ENCODE measurements at regions not wholly inside any gene's neighbourhood (a gene's known extent, or its start where the extent isn't known, plus 50 kb on each side); places are given as distances from the start of the nearest gene placed in this dataset.

DNA sequence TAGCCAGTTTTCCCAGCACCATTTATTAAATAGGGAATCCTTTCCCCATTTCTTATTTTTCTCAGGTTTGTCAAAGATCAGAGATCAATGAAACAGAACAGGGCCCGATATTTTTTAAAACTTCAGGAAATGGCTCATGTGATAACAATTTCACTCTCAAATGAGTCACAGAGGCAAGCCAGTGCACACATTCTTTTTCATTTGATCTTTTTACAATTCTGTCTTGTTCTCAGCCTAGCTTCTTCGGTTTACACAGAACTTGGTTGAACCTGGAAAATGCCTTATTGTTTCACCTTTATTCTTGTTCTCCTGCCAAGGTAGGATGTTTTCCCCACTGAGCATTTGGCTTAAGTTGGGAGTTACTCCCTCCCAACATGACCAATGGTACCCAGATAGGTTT, 258.9 kb downstream of the COL12A1 start:
- TF ChIP-seq, protein P1, sequence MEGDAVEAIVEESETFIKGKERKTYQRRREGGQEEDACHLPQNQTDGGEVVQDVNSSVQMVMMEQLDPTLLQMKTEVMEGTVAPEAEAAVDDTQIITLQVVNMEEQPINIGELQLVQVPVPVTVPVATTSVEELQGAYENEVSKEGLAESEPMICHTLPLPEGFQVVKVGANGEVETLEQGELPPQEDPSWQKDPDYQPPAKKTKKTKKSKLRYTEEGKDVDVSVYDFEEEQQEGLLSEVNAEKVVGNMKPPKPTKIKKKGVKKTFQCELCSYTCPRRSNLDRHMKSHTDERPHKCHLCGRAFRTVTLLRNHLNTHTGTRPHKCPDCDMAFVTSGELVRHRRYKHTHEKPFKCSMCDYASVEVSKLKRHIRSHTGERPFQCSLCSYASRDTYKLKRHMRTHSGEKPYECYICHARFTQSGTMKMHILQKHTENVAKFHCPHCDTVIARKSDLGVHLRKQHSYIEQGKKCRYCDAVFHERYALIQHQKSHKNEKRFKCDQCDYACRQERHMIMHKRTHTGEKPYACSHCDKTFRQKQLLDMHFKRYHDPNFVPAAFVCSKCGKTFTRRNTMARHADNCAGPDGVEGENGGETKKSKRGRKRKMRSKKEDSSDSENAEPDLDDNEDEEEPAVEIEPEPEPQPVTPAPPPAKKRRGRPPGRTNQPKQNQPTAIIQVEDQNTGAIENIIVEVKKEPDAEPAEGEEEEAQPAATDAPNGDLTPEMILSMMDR (IDR thresholded peaks at IDR 0.05), result no peak
- TF ChIP-seq POLR2A (IDR thresholded peaks at IDR 0.05) (no peak), POLR2AphosphoS5 (IDR thresholded peaks at IDR 0.05) (no peak), EP300 (IDR thresholded peaks at IDR 0.05) (no peak)

Measured in stomach (tissue), 4 donors.